H9 (cell line): ENCODE measurements at regions not wholly inside any gene's neighbourhood (a gene's known extent, or its start where the extent isn't known, plus 50 kb on each side); places are given as distances from the start of the nearest gene placed in this dataset.
"Not testable (repeated sequence)": the region's sequence is repeated elsewhere in the genome, so short reads cannot be mapped to it uniquely, and the experiment has no call there.

Experiments
- DNase-seq: peaks from one replicate; pipeline ENCODE4 v3.0.0-alpha.2; 2017
- H2AFZ ChIP-seq: one replicate; pipeline ENCODE4 v1.6.1; 2013; ENCODE audit warnings: mild to moderate bottlenecking, low read length, control low read depth, moderate library complexity
- H2AK5ac ChIP-seq: 2 replicates; pipeline ENCODE4 v1.6.1; 2013; ENCODE audit warnings: low read length, control low read depth, mixed read lengths; ENCODE audit not compliant: insufficient read length
- H2BK120ac ChIP-seq: one replicate; pipeline ENCODE4 v1.6.1; 2013; ENCODE audit warnings: low read depth, mild to moderate bottlenecking, low read length, control low read depth, inconsistent platforms; ENCODE audit not compliant: poor library complexity, severe bottlenecking
- H2BK12ac ChIP-seq: 2 replicates; pipeline ENCODE4 v1.6.1; 2013; ENCODE audit warnings: low read length, control low read depth, mixed read lengths, low read depth; ENCODE audit not compliant: insufficient read length
- H2BK15ac ChIP-seq: 2 replicates; pipeline ENCODE4 v1.6.1; 2013; ENCODE audit warnings: low read depth, low read length, control low read depth
- H2BK20ac ChIP-seq: one replicate; pipeline ENCODE4 v1.6.1; 2013; ENCODE audit warnings: low read depth, mild to moderate bottlenecking, low read length, control low read depth, inconsistent platforms; ENCODE audit not compliant: poor library complexity, severe bottlenecking
- H2BK5ac ChIP-seq: 2 replicates; pipeline ENCODE4 v1.6.1; 2013; ENCODE audit warnings: low read length, control low read depth, mixed read lengths; ENCODE audit not compliant: insufficient read length
- H3K14ac ChIP-seq: 2 replicates; pipeline ENCODE4 v1.6.1; 2013; ENCODE audit warnings: low read length, control low read depth; ENCODE audit not compliant: insufficient read depth
- H3K18ac ChIP-seq: 2 replicates; pipeline ENCODE4 v1.6.1; 2013; ENCODE audit warnings: low read depth, mild to moderate bottlenecking, mixed read lengths, low read length, control low read depth; ENCODE audit not compliant: insufficient read length
- H3K23ac ChIP-seq: 2 replicates; pipeline ENCODE4 v1.6.1; 2013; ENCODE audit warnings: low read length, control low read depth, mixed read lengths, low read depth; ENCODE audit not compliant: insufficient read length
- H3K23me2 ChIP-seq: 2 replicates; pipeline ENCODE4 v1.6.1; 2013; ENCODE audit warnings: low read depth, mild to moderate bottlenecking, mixed read lengths, low read length, control low read depth; ENCODE audit not compliant: insufficient read length, poor library complexity, severe bottlenecking
- H3K27ac ChIP-seq: 2 replicates; pipeline ENCODE4 v1.5.1; 2013; ENCODE audit warnings: low read length, control low read depth, mixed read lengths, low read depth; ENCODE audit not compliant: insufficient read length
- H3K27me3 ChIP-seq: 2 replicates; pipeline ENCODE4 v1.6.1; 2013; ENCODE audit warnings: low read length, control low read depth, inconsistent platforms; ENCODE audit not compliant: insufficient read depth
- H3K4ac ChIP-seq: 2 replicates; pipeline ENCODE4 v1.6.1; 2013; ENCODE audit warnings: low read depth, mild to moderate bottlenecking, control low read depth, inconsistent platforms, low read length, moderate library complexity
- H3K4me1 ChIP-seq: 2 replicates; pipeline ENCODE4 v1.6.1; 2013; ENCODE audit warnings: low read length, control low read depth, inconsistent platforms; ENCODE audit not compliant: insufficient read depth
- H3K4me2 ChIP-seq: 2 replicates; pipeline ENCODE4 v1.6.1; 2013; ENCODE audit warnings: low read length, control low read depth, mixed read lengths; ENCODE audit not compliant: insufficient read length, insufficient read depth
- H3K56ac ChIP-seq: 2 replicates; pipeline ENCODE4 v1.6.1; 2013; ENCODE audit warnings: low read depth, mild to moderate bottlenecking, mixed read lengths, low read length, control low read depth; ENCODE audit not compliant: insufficient read length
- H3K79me1 ChIP-seq: 2 replicates; pipeline ENCODE4 v1.6.1; 2013; ENCODE audit warnings: low read depth, mild to moderate bottlenecking, moderate library complexity, low read length, control low read depth, inconsistent platforms; ENCODE audit not compliant: insufficient read depth, poor library complexity, severe bottlenecking
- H3K79me2 ChIP-seq: 2 replicates; pipeline ENCODE4 v1.6.1; 2013; ENCODE audit warnings: low read length, control low read depth, inconsistent platforms; ENCODE audit not compliant: insufficient read depth
- H3K9ac ChIP-seq: 2 replicates; pipeline ENCODE4 v1.6.1; 2013; ENCODE audit warnings: low read length, control low read depth, mixed read lengths; ENCODE audit not compliant: insufficient read length; ENCODE audit errors: extremely low read depth
- H3K9me3 ChIP-seq: one replicate; pipeline ENCODE4 v1.6.1; 2013; ENCODE audit warnings: low read depth, low read length, inconsistent platforms; ENCODE audit not compliant: control insufficient read depth
- H3T11ph ChIP-seq: one replicate; pipeline ENCODE4 v1.6.1; 2013; ENCODE audit warnings: mild to moderate bottlenecking, low read length, control low read depth, inconsistent platforms
- H4K20me1 ChIP-seq: one replicate; pipeline ENCODE4 v1.6.1; 2013; ENCODE audit not compliant: control insufficient read depth, insufficient read length, insufficient read depth
- H4K5ac ChIP-seq: 2 replicates; pipeline ENCODE4 v1.6.1; 2013; ENCODE audit warnings: low read depth, mild to moderate bottlenecking, mixed read lengths, low read length, control low read depth; ENCODE audit not compliant: insufficient read length
- H4K8ac ChIP-seq: replicated peaks from 2 replicates; pipeline ENCODE4 v1.6.1; 2013; ENCODE audit warnings: low read length, control low read depth, mixed read lengths, low read depth; ENCODE audit not compliant: insufficient read length
- H4K91ac ChIP-seq: 2 replicates; pipeline ENCODE4 v1.6.1; 2013; ENCODE audit warnings: low read depth, mild to moderate bottlenecking, moderate library complexity, mixed read lengths, low read length, control low read depth; ENCODE audit not compliant: insufficient read length
- H3K27ac Mint-ChIP-seq, 3 experiments: 2 replicates in 2 of 3; 3 replicates in 1 of 3; pipeline ENCODE4 v1.8.0; 2020 to 2021; ENCODE audit warnings: mixed read lengths in 3 of 3, mild to moderate bottlenecking in 1 of 3, moderate library complexity in 1 of 3
- H3K27me3 Mint-ChIP-seq: 2 replicates; pipeline ENCODE4 v1.8.0; 2021; ENCODE audit warnings: low read depth, mild to moderate bottlenecking, moderate library complexity, mixed read lengths
- H3K36me3 Mint-ChIP-seq, 3 experiments: 2 replicates in 2 of 3; 3 replicates in 1 of 3; pipeline ENCODE4 v1.8.0; 2020 to 2021; ENCODE audit warnings: low read depth in 3 of 3, mixed read lengths in 3 of 3; ENCODE audit not compliant: insufficient read depth in 1 of 3
- H3K4me1 Mint-ChIP-seq, 2 experiments: 2 replicates each; pipeline ENCODE4 v1.8.0; 2020; ENCODE audit warnings: mixed read lengths in 2 of 2
- H3K4me3 Mint-ChIP-seq, 2 experiments: 2 replicates in 1 of 2; 3 replicates in 1 of 2; pipeline ENCODE4 v1.8.0; 2020 to 2021; ENCODE audit warnings: mild to moderate bottlenecking in 2 of 2, mixed read lengths in 2 of 2, moderate library complexity in 1 of 2
- H3K9me3 Mint-ChIP-seq, 2 experiments: 2 replicates in 1 of 2; 3 replicates in 1 of 2; pipeline ENCODE4 v1.8.0; 2020; ENCODE audit warnings: mild to moderate bottlenecking in 2 of 2, mixed read lengths in 2 of 2, moderate library complexity in 1 of 2
- WGBS: extraction: QIAGEN DNeasy Blood & Tissue Kit; methylation state at CpG from one replicate; pipeline ENCODE4 v1.1.7; 2013; ENCODE audit warnings: missing lambda C conversion rate, low lambda C conversion rate, mixed read lengths; ENCODE audit not compliant: insufficient read length; ENCODE audit errors: extremely low coverage; 5-methylcytosine and 5-hydroxymethylcytosine counted together

GRCh38 chr15:20680257-20680815 is 138.7 kb upstream of the GOLGA6L6 start:
- not testable (repeated sequence) for H3K9me3 Mint-ChIP-seq, H2AFZ ChIP-seq, H3K4me3 Mint-ChIP-seq, H3K79me2 ChIP-seq, H3K9me3 ChIP-seq, H3K27me3 Mint-ChIP-seq, H4K8ac ChIP-seq, H3K36me3 Mint-ChIP-seq, H3K4me1 Mint-ChIP-seq, H3T11ph ChIP-seq, H2BK15ac ChIP-seq, H3K27ac ChIP-seq, H4K91ac ChIP-seq, H3K27me3 ChIP-seq, H4K20me1 ChIP-seq, H2AK5ac ChIP-seq, H3K4me2 ChIP-seq, H3K4me1 ChIP-seq, DNase-seq, H2BK5ac ChIP-seq, H4K5ac ChIP-seq, H3K18ac ChIP-seq, H3K27ac Mint-ChIP-seq, H2BK120ac ChIP-seq, H3K14ac ChIP-seq, H3K23ac ChIP-seq, H3K9ac ChIP-seq, H3K79me1 ChIP-seq, H3K56ac ChIP-seq, H2BK12ac ChIP-seq, H2BK20ac ChIP-seq, H3K4ac ChIP-seq, H3K23me2 ChIP-seq
- no CpG with 5 or more reads among the region's 9 CpGs for WGBS
